Keratinocyte (primary cell): ENCODE measurements at regions not wholly inside any gene's neighbourhood (a gene's known extent, or its start where the extent isn't known, plus 50 kb on each side); places are given as distances from the start of the nearest gene placed in this dataset.

ENCODE experiments used
- DNase-seq: peaks from one replicate; pipeline ENCODE4 v3.0.0-alpha.2; 2011; ENCODE audit warnings: low read depth, missing footprints, low spot score
- FAIRE-seq: peaks from 2 replicates; lab custom pipeline; 2011; peaks lifted over from hg19 to GRCh38; lab: Jason Lieb, UNC
- H2AFZ ChIP-seq: 2 replicates; pipeline ENCODE4 v1.6.0; 2012; ENCODE audit warnings: low read length, control low read depth, inconsistent platforms; ENCODE audit not compliant: control insufficient read depth
- H3K27ac ChIP-seq: 2 replicates; pipeline ENCODE4 v1.5.1; 2011; ENCODE audit warnings: low read length; ENCODE audit not compliant: control insufficient read depth, insufficient read depth
- H3K27me3 ChIP-seq: 3 replicates; pipeline ENCODE4 v1.6.0; 2011; ENCODE audit warnings: low read length; ENCODE audit not compliant: control insufficient read depth, insufficient read depth; ENCODE audit errors: extremely low read depth
- H3K36me3 ChIP-seq, 2 experiments: 2 replicates in 1 of 2; 3 replicates in 1 of 2; pipeline ENCODE4 v1.5.1; 2011; ENCODE audit warnings: low read length in 2 of 2, mild to moderate bottlenecking in 1 of 2; ENCODE audit not compliant: control insufficient read depth in 2 of 2, insufficient read depth in 2 of 2; ENCODE audit errors: extremely low read depth in 1 of 2
- H3K4me1 ChIP-seq: 3 replicates; pipeline ENCODE4 v1.5.1; 2011; ENCODE audit warnings: low read length; ENCODE audit not compliant: control insufficient read depth, insufficient read depth; ENCODE audit errors: extremely low read depth
- H3K4me2 ChIP-seq: 3 replicates; pipeline ENCODE4 v1.6.0; 2011; ENCODE audit warnings: low read depth, low read length; ENCODE audit not compliant: control insufficient read depth, insufficient read depth; ENCODE audit errors: extremely low read depth
- H3K4me3 ChIP-seq, 3 experiments: fragments of 200-600 bp in 1 of 3; sonication (generic) in 1 of 3; 2 replicates in 2 of 3; 3 replicates in 1 of 3; pipeline ENCODE4 v1.5.1; 2011 to 2016; ENCODE audit warnings: low read length in 3 of 3, mild to moderate bottlenecking in 3 of 3, control low read depth in 2 of 3, inconsistent platforms in 1 of 3, low read depth in 1 of 3, mixed read lengths in 1 of 3, mixed run types in 1 of 3, moderate library complexity in 1 of 3; ENCODE audit not compliant: control insufficient read depth in 2 of 3, insufficient read depth in 2 of 3; ENCODE audit errors: extremely low read depth in 1 of 3
- H3K79me2 ChIP-seq: 2 replicates; pipeline ENCODE4 v1.6.0; 2012; ENCODE audit warnings: low read length; ENCODE audit not compliant: control insufficient read depth, insufficient read depth
- H3K9ac ChIP-seq: 3 replicates; pipeline ENCODE4 v1.6.0; 2011; ENCODE audit warnings: low read length; ENCODE audit not compliant: control insufficient read depth, insufficient read depth; ENCODE audit errors: extremely low read depth
- H3K9me1 ChIP-seq: 3 replicates; pipeline ENCODE4 v1.6.0; 2011; ENCODE audit warnings: low read length; ENCODE audit not compliant: control insufficient read depth, insufficient read depth; ENCODE audit errors: extremely low read depth
- H3K9me3 ChIP-seq: 2 replicates; pipeline ENCODE4 v1.5.1; 2012; ENCODE audit warnings: low read depth, low read length; ENCODE audit not compliant: control insufficient read depth
- H4K20me1 ChIP-seq: 3 replicates; pipeline ENCODE4 v1.6.0; 2011; ENCODE audit warnings: low read length; ENCODE audit not compliant: control insufficient read depth, insufficient read depth; ENCODE audit errors: extremely low read depth
- EZH2 ChIP-seq: IDR thresholded peaks from one replicate; pipeline ENCODE4 v1.6.1; 2012; ENCODE audit warnings: inconsistent platforms, mild to moderate bottlenecking, low read length, moderate library complexity
- dilution Hi-C: fragments of 300-500 bp; cut with MboI; formaldehyde crosslinking; loops from one replicate; pipeline ENCODE4 v1.7.0; 2020; ENCODE audit warnings: low sequenced_read_pairs; ENCODE audit not compliant: extremely low pct_ligation_motif_present
- TF ChIP-seq, protein P1 (sequence below), 3 experiments: IDR thresholded peaks in 1 of 3; conservative IDR thresholded peaks in 1 of 3; optimal IDR thresholded peaks in 1 of 3; 2 replicates in 2 of 3; 3 replicates in 1 of 3; pipeline versions ENCODE3 to v1.5.1; 2011; ENCODE audit warnings: low read length in 3 of 3, mild to moderate bottlenecking in 3 of 3, moderate library complexity in 2 of 3, control low read depth in 1 of 3, inconsistent platforms in 1 of 3; ENCODE audit not compliant: insufficient read depth in 2 of 3; ENCODE audit errors: extremely low read depth in 1 of 3

- Histone ChIP-seq H3K4me1 (no peaks in the 10 kb centered on the region), H3K9ac (no peak overlapping the region), H3K36me3 (no peaks in the 10 kb centered on the region), H3K27me3 (no peaks in the 10 kb centered on the region), H4K20me1 (no peaks in the 10 kb centered on the region), H3K4me2 (no peak overlapping the region), H3K27ac (no peak overlapping the region), H3K9me1 (no peaks in the 10 kb centered on the region), H3K4me3 (no peak overlapping the region), H3K9me3 (no peaks in the 10 kb centered on the region), H2AFZ (no peak overlapping the region), H3K79me2 (no peaks in the 10 kb centered on the region)
- FAIRE-seq (no peak), DNase-seq (no peak)
- TF ChIP-seq, protein P1, sequence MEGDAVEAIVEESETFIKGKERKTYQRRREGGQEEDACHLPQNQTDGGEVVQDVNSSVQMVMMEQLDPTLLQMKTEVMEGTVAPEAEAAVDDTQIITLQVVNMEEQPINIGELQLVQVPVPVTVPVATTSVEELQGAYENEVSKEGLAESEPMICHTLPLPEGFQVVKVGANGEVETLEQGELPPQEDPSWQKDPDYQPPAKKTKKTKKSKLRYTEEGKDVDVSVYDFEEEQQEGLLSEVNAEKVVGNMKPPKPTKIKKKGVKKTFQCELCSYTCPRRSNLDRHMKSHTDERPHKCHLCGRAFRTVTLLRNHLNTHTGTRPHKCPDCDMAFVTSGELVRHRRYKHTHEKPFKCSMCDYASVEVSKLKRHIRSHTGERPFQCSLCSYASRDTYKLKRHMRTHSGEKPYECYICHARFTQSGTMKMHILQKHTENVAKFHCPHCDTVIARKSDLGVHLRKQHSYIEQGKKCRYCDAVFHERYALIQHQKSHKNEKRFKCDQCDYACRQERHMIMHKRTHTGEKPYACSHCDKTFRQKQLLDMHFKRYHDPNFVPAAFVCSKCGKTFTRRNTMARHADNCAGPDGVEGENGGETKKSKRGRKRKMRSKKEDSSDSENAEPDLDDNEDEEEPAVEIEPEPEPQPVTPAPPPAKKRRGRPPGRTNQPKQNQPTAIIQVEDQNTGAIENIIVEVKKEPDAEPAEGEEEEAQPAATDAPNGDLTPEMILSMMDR (optimal IDR thresholded peaks at IDR 0.05 in 1 of 3, IDR thresholded peaks at IDR 0.05 in 1 of 3, conservative IDR thresholded peaks at IDR 0.05 in 1 of 3; ENCODE audit: extremely low read depth in 1 of 3, insufficient read depth in 2 of 3, low read length in 3 of 3): no peak
- no peak for TF ChIP-seq EZH2
- dilution Hi-C loops: no loop called here
Measured at GRCh38 chr6:113094779-113095178, 747.6 kb downstream of the RFPL4B start.

- no peak overlapping the region for H3K4me3 ChIP-seq
- no peaks in the 10 kb centered on the region for H3K79me2 ChIP-seq
- H4K20me1 ChIP-seq: no peaks in the 10 kb centered on the region
- no peak overlapping the region for H3K27ac ChIP-seq
- no peaks in the 10 kb centered on the region for H3K4me1 ChIP-seq
- H3K9me1 ChIP-seq: no peaks in the 10 kb centered on the region
- no peaks in the 10 kb centered on the region for H3K36me3 ChIP-seq
- no peak overlapping the region for H3K4me2 ChIP-seq
- H3K27me3 ChIP-seq: no peaks in the 10 kb centered on the region
- no peaks in the 10 kb centered on the region for H3K9me3 ChIP-seq
- TF ChIP-seq EZH2: no peak
- TF ChIP-seq, protein P1 (optimal IDR thresholded peaks at IDR 0.05 in 1 of 3, IDR thresholded peaks at IDR 0.05 in 1 of 3, conservative IDR thresholded peaks at IDR 0.05 in 1 of 3; ENCODE audit: extremely low read depth in 1 of 3, insufficient read depth in 2 of 3, low read length in 3 of 3): no peak
- FAIRE-seq (no peak), DNase-seq (no peak)
- no peak overlapping the region for H2AFZ ChIP-seq
- H3K9ac ChIP-seq: no peak overlapping the region
- dilution Hi-C loops: no loop called here
Measured at GRCh38 chr6:113095841-113096240, 748.7 kb downstream of the RFPL4B start.
